ENCODE measurements at regions not wholly inside any gene's neighbourhood (a gene's known extent, or its start where the extent isn't known, plus 50 kb on each side); places are given as distances from the start of the nearest gene placed in this dataset.

GRCh38 chr1:239545466-239545865 is 159.1 kb downstream of the CHRM3 start:
- TF ChIP-seq POLR2AphosphoS5 (IDR thresholded peaks at IDR 0.05; ENCODE audit: low read depth) = no peak
- H3K9me2 ChIP-seq (ENCODE audit: insufficient read depth) = no peaks in the 10 kb centered on the region
- no peak overlapping the region for H3K4me3 Mint-ChIP-seq
- no peak overlapping the region for H3K4me3 ChIP-seq
- no peak overlapping the region for H3K27ac ChIP-seq (ENCODE audit: low read depth)
- H3K4me1 Mint-ChIP-seq = no peaks in the 10 kb centered on the region
- H3K27me3 ChIP-seq (ENCODE audit: insufficient read depth) = no peaks in the 10 kb centered on the region
- no peak overlapping the region for H2AFZ ChIP-seq
- no peaks in the 10 kb centered on the region for H4K20me1 ChIP-seq (replicated peaks; ENCODE audit: insufficient read depth)
- peaks cover 7% of the 10 kb centered on the region; the same call in 1 of the 3 replicates for H3K9me3 Mint-ChIP-seq
- H3K4me2 ChIP-seq = no peak overlapping the region
- no peak overlapping the region for H3K27ac Mint-ChIP-seq
- DNase-seq (ENCODE audit: low spot score) = no peak
- no peaks in the 10 kb centered on the region for H3K36me3 ChIP-seq (ENCODE audit: insufficient read depth)
- no peaks in the 10 kb centered on the region for H3K79me2 ChIP-seq (replicated peaks; ENCODE audit: insufficient read depth)
- no peaks in the 10 kb centered on the region for H3K4me1 ChIP-seq (ENCODE audit: insufficient read depth)
- no peaks in the 10 kb centered on the region for H3K27me3 Mint-ChIP-seq (ENCODE audit: insufficient read depth, low read depth, poor library complexity)
- H3K36me3 Mint-ChIP-seq (ENCODE audit: low read depth) = peaks cover 8% of the 10 kb centered on the region; the same call in 2 of the 3 replicates
- H3F3A ChIP-seq (replicated peaks; ENCODE audit: low read depth) = no peaks in the 10 kb centered on the region
- no peak for ATAC-seq

GRCh38 chr1:239547987-239548386 is 161.6 kb downstream of the CHRM3 start:
- H3K4me1 ChIP-seq (ENCODE audit: insufficient read depth) = no peaks in the 10 kb centered on the region
- H3K36me3 ChIP-seq (ENCODE audit: insufficient read depth) = no peaks in the 10 kb centered on the region
- H3K27me3 ChIP-seq (ENCODE audit: insufficient read depth) = no peaks in the 10 kb centered on the region
- Mint-ChIP-seq H3K4me3 (no peak overlapping the region), H3K36me3 (ENCODE audit: low read depth) (peaks cover 8% of the 10 kb centered on the region; the same call in 2 of the 3 replicates), H3K9me3 (peaks cover 7% of the 10 kb centered on the region; the same call in 1 of the 3 replicates), H3K4me1 (no peaks in the 10 kb centered on the region), H3K27me3 (ENCODE audit: insufficient read depth, low read depth, poor library complexity) (no peaks in the 10 kb centered on the region), H3K27ac (no peak overlapping the region)
- ATAC-seq = no peak
- no peak overlapping the region for H3K4me3 ChIP-seq
- H3K79me2 ChIP-seq (replicated peaks; ENCODE audit: insufficient read depth) = no peaks in the 10 kb centered on the region
- no peaks in the 10 kb centered on the region for H3K9me2 ChIP-seq (ENCODE audit: insufficient read depth)
- H3K4me2 ChIP-seq = no peak overlapping the region
- DNase-seq (ENCODE audit: low spot score) = no peak
- no peak overlapping the region for H2AFZ ChIP-seq
- no peak overlapping the region for H3K27ac ChIP-seq (ENCODE audit: low read depth)
- H3F3A ChIP-seq (replicated peaks; ENCODE audit: low read depth) = no peaks in the 10 kb centered on the region
- TF ChIP-seq, protein P1, sequence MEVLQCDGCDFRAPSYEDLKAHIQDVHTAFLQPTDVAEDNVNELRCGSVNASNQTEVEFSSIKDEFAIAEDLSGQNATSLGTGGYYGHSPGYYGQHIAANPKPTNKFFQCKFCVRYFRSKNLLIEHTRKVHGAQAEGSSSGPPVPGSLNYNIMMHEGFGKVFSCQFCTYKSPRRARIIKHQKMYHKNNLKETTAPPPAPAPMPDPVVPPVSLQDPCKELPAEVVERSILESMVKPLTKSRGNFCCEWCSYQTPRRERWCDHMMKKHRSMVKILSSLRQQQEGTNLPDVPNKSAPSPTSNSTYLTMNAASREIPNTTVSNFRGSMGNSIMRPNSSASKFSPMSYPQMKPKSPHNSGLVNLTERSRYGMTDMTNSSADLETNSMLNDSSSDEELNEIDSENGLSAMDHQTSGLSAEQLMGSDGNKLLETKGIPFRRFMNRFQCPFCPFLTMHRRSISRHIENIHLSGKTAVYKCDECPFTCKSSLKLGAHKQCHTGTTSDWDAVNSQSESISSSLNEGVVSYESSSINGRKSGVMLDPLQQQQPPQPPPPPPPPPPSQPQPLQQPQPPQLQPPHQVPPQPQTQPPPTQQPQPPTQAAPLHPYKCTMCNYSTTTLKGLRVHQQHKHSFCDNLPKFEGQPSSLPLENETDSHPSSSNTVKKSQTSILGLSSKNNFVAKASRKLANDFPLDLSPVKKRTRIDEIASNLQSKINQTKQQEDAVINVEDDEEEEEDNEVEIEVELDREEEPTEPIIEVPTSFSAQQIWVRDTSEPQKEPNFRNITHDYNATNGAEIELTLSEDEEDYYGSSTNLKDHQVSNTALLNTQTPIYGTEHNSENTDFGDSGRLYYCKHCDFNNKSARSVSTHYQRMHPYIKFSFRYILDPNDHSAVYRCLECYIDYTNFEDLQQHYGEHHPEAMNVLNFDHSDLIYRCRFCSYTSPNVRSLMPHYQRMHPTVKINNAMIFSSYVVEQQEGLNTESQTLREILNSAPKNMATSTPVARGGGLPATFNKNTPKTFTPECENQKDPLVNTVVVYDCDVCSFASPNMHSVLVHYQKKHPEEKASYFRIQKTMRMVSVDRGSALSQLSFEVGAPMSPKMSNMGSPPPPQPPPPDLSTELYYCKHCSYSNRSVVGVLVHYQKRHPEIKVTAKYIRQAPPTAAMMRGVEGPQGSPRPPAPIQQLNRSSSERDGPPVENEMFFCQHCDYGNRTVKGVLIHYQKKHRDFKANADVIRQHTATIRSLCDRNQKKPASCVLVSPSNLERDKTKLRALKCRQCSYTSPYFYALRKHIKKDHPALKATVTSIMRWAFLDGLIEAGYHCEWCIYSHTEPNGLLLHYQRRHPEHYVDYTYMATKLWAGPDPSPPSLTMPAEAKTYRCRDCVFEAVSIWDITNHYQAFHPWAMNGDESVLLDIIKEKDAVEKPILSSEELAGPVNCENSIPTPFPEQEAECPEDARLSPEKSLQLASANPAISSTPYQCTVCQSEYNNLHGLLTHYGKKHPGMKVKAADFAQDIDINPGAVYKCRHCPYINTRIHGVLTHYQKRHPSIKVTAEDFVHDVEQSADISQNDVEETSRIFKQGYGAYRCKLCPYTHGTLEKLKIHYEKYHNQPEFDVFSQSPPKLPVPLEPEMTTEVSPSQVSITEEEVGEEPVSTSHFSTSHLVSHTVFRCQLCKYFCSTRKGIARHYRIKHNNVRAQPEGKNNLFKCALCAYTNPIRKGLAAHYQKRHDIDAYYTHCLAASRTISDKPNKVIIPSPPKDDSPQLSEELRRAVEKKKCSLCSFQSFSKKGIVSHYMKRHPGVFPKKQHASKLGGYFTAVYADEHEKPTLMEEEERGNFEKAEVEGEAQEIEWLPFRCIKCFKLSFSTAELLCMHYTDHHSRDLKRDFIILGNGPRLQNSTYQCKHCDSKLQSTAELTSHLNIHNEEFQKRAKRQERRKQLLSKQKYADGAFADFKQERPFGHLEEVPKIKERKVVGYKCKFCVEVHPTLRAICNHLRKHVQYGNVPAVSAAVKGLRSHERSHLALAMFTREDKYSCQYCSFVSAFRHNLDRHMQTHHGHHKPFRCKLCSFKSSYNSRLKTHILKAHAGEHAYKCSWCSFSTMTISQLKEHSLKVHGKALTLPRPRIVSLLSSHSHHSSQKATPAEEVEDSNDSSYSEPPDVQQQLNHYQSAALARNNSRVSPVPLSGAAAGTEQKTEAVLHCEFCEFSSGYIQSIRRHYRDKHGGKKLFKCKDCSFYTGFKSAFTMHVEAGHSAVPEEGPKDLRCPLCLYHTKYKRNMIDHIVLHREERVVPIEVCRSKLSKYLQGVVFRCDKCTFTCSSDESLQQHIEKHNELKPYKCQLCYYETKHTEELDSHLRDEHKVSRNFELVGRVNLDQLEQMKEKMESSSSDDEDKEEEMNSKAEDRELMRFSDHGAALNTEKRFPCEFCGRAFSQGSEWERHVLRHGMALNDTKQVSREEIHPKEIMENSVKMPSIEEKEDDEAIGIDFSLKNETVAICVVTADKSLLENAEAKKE (CRISPR knock-in tag; IDR thresholded peaks at IDR 0.05) = no peak
- TF ChIP-seq EZH2 (IDR thresholded peaks at IDR 0.05; ENCODE audit: low read depth, unreplicated experiment) = no peak
- no peak for TF ChIP-seq CREB1 (CRISPR knock-in tag; IDR thresholded peaks at IDR 0.05; ENCODE audit: low read depth)
- TF ChIP-seq JUNB (IDR thresholded peaks at IDR 0.05; ENCODE audit: unreplicated experiment) = no peak
- TF ChIP-seq ZNF114 (CRISPR knock-in tag; IDR thresholded peaks at IDR 0.05) = no peak
- TF ChIP-seq NANOG (IDR thresholded peaks at IDR 0.05; ENCODE audit: borderline replicate concordance) = no peak
- no peak for TF ChIP-seq STAT1 (IDR thresholded peaks at IDR 0.05; ENCODE audit: unreplicated experiment)
- TF ChIP-seq EZH2phosphoT487 (IDR thresholded peaks at IDR 0.05; ENCODE audit: unreplicated experiment) = no peak
- no peak for TF ChIP-seq ETS1 (IDR thresholded peaks at IDR 0.05)
- TF ChIP-seq, protein P2, sequence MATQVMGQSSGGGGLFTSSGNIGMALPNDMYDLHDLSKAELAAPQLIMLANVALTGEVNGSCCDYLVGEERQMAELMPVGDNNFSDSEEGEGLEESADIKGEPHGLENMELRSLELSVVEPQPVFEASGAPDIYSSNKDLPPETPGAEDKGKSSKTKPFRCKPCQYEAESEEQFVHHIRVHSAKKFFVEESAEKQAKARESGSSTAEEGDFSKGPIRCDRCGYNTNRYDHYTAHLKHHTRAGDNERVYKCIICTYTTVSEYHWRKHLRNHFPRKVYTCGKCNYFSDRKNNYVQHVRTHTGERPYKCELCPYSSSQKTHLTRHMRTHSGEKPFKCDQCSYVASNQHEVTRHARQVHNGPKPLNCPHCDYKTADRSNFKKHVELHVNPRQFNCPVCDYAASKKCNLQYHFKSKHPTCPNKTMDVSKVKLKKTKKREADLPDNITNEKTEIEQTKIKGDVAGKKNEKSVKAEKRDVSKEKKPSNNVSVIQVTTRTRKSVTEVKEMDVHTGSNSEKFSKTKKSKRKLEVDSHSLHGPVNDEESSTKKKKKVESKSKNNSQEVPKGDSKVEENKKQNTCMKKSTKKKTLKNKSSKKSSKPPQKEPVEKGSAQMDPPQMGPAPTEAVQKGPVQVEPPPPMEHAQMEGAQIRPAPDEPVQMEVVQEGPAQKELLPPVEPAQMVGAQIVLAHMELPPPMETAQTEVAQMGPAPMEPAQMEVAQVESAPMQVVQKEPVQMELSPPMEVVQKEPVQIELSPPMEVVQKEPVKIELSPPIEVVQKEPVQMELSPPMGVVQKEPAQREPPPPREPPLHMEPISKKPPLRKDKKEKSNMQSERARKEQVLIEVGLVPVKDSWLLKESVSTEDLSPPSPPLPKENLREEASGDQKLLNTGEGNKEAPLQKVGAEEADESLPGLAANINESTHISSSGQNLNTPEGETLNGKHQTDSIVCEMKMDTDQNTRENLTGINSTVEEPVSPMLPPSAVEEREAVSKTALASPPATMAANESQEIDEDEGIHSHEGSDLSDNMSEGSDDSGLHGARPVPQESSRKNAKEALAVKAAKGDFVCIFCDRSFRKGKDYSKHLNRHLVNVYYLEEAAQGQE (IDR thresholded peaks at IDR 0.05; ENCODE audit: unreplicated experiment) = no peak
- TF ChIP-seq ZNF331 (CRISPR knock-in tag; IDR thresholded peaks at IDR 0.05; ENCODE audit: low read depth) = no peak
- H4K20me1 ChIP-seq (replicated peaks; ENCODE audit: insufficient read depth) = no peaks in the 10 kb centered on the region

Measured in GM23338 (cell line).